Testis (tissue), 2 donors: ENCODE measurements at regions not wholly inside any gene's neighbourhood (a gene's known extent, or its start where the extent isn't known, plus 50 kb on each side); places are given as distances from the start of the nearest gene placed in this dataset.

ENCODE experiments used
- CTCF ChIP-seq, 3 experiments: fragments of 450-650 bp in 2 of 3; fragments of 200-600 bp in 1 of 3; sonication (generic) in 1 of 3; IDR thresholded peaks; one replicate each; pipeline ENCODE4 v1.5.1; 2016 to 2019; ENCODE audit warnings: antibody characterized with exemption in 3 of 3, mild to moderate bottlenecking in 2 of 3, moderate library complexity in 1 of 3
- POLR2A ChIP-seq: fragments of 450-650 bp; IDR thresholded peaks from one replicate; pipeline ENCODE4 v1.6.1; 2017; ENCODE audit warnings: antibody characterized with exemption, mild to moderate bottlenecking, moderate library complexity

GRCh38 chr5:73333944-73334703 is 114.5 kb downstream of the FOXD1 start:
- TF ChIP-seq CTCF (IDR thresholded peaks at IDR 0.05): no peak
- no peak for TF ChIP-seq POLR2A
